Psoas muscle (tissue), 7 donors: ENCODE measurements at regions not wholly inside any gene's neighbourhood (a gene's known extent, or its start where the extent isn't known, plus 50 kb on each side); places are given as distances from the start of the nearest gene placed in this dataset.

Experiments
- ATAC-seq, 4 donors: fragments of 200-7000 bp; cut with Tn5 transposase; one replicate each; pipeline ENCODE4 v1.9.1; 2020; ENCODE audit warnings: moderate library complexity in 3 of 4, mild to moderate bottlenecking in 2 of 4
- DNase-seq, 2 donors: peaks; one replicate each; pipeline ENCODE4 v3.0.0-alpha.2; 2020
- H3K27ac ChIP-seq: fragments of 200-600 bp; one replicate; pipeline ENCODE4 v1.8.0; 2022
- H3K27me3 ChIP-seq, 3 donors: fragments of 200-600 bp in 1 of 3; one replicate each; pipeline versions ENCODE4 v1.6.1 to v1.8.0; 2013 to 2022; ENCODE audit warnings: low read length in 2 of 3, mild to moderate bottlenecking in 2 of 3, moderate library complexity in 1 of 3; ENCODE audit not compliant: insufficient read depth in 3 of 3
- H3K36me3 ChIP-seq, 2 donors: fragments of 200-600 bp in 1 of 2; one replicate each; pipeline versions ENCODE4 v1.6.1 to v1.8.0; 2013 to 2022; ENCODE audit warnings: low read depth in 1 of 2, mild to moderate bottlenecking in 1 of 2, moderate library complexity in 1 of 2; ENCODE audit not compliant: insufficient read depth in 1 of 2
- H3K4me1 ChIP-seq: fragments of 200-600 bp; one replicate; pipeline ENCODE4 v1.8.0; 2022
- H3K4me3 ChIP-seq: fragments of 200-600 bp; one replicate; pipeline ENCODE4 v1.8.0; 2022; ENCODE audit warnings: mild to moderate bottlenecking
- H3K9me3 ChIP-seq: fragments of 200-600 bp; one replicate; pipeline ENCODE4 v1.8.0; 2022
- CTCF ChIP-seq: fragments of 200-600 bp; IDR thresholded peaks from one replicate; pipeline ENCODE4 v1.8.0; 2022; ENCODE audit warnings: antibody characterized with exemption
- WGBS, 3 donors: extraction: QIAGEN DNeasy Blood & Tissue Kit; methylation state at CpG; one replicate each; pipeline versions ENCODE4 v1.1.6 to v1.1.7; 2013; 5-methylcytosine and 5-hydroxymethylcytosine counted together
- intact Hi-C, 2 donors: fragments of 100-400 bp; cut with DNase I; formaldehyde crosslinking; loops; one replicate each; pipeline versions ENCODE4 v1.11.0 to v1.14.2; 2022
- donor health status: healthy with polysubstance abuse.
- donor health status: DM: no; HTN: no; CAD: no; lungs with moderate emphysema.
- donor health status: Bipolar disorder and iron deficiency.
- donor health status: healthy.
- donor health status: DM: yes; HTN: yes; CAD: no.
- donor health status: DM: no; HTN: no; CAD: no.
- donor health status: DM: yes; HTN: yes; CAD: no.

GRCh38 chr16:11465675-11466074 lies 120.4 kb downstream of the RMI2 start:
- no peak overlapping the region for H3K27ac ChIP-seq
- 79 to 88% (median 87%) methylated on average over 5 of the region's 5 CpGs for WGBS, 3 donors
- no peaks in the 10 kb centered on the region for H3K4me1 ChIP-seq
- H3K4me3 ChIP-seq, result no peak overlapping the region
- no peaks in the 10 kb centered on the region for H3K27me3 ChIP-seq
- DNase-seq (no peak), ATAC-seq (no peak)
- TF ChIP-seq CTCF, result no peak
- intact Hi-C loops, result no loop called here
- no peaks in the 10 kb centered on the region for H3K9me3 ChIP-seq
- H3K36me3 ChIP-seq, result no peaks in the 10 kb centered on the region

- TF ChIP-seq CTCF, result no peak
- intact Hi-C loops, result loop anchor here in 1 of 2 donors (5.0 kb wide), 1 partner anchor 49 kb away; no protein-coding TSS in a partner anchor
- no peaks in the 10 kb centered on the region for H3K36me3 ChIP-seq
- no peaks in the 10 kb centered on the region for H3K9me3 ChIP-seq
- H3K27ac ChIP-seq, result no peak overlapping the region
- H3K4me1 ChIP-seq, result no peaks in the 10 kb centered on the region
- whole genome bisulfite sequencing, 3 donors, result 77 to 80% (median 78%) methylated on average over 17 of the region's 17 CpGs
- no peak overlapping the region for H3K4me3 ChIP-seq
- ATAC-seq (peak in 1 of 4 donors; percentile 49), DNase-seq (no peak)
- H3K27me3 ChIP-seq, result no peaks in the 10 kb centered on the region
Observed at GRCh38 chr16:11470676-11471415, 115.9 kb downstream of the LITAF start.

- WGBS, 3 donors, result 86 to 90% (median 89%) methylated on average over 12 of the region's 12 CpGs
- TF ChIP-seq CTCF, result no peak
- no peaks in the 10 kb centered on the region for H3K36me3 ChIP-seq
- no peaks in the 10 kb centered on the region for H3K27me3 ChIP-seq
- no peak overlapping the region for H3K27ac ChIP-seq
- intact Hi-C loops, result loop anchor here in 1 of 2 donors (5.0 kb wide), 1 partner anchor 49 kb away; no protein-coding TSS in a partner anchor
- no peaks in the 10 kb centered on the region for H3K9me3 ChIP-seq
- no peak overlapping the region for H3K4me3 ChIP-seq
- ATAC-seq (no peak), DNase-seq (no peak)
- no peaks in the 10 kb centered on the region for H3K4me1 ChIP-seq
Observed at GRCh38 chr16:11471548-11471947, 115.2 kb downstream of the LITAF start.

GRCh38 chr16:11472410-11472809 lies 114.3 kb downstream of the LITAF start:
- intact Hi-C loops, result loop anchor here in 1 of 2 donors (5.0 kb wide), 1 partner anchor 50 kb away; no protein-coding TSS in a partner anchor
- Histone ChIP-seq H3K4me1 (no peaks in the 10 kb centered on the region), H3K4me3 (no peak overlapping the region), H3K36me3 (no peaks in the 10 kb centered on the region), H3K9me3 (no peaks in the 10 kb centered on the region), H3K27ac (no peak overlapping the region), H3K27me3 (no peaks in the 10 kb centered on the region)
- DNase-seq, result no peak
- no peak for TF ChIP-seq CTCF
- no peak for ATAC-seq
- 80 to 94% (median 91%) methylated on average over 4 of the region's 4 CpGs for WGBS, 3 donors
